ENCODE measurements at regions not wholly inside any gene's neighbourhood (a gene's known extent, or its start where the extent isn't known, plus 50 kb on each side); places are given as distances from the start of the nearest gene placed in this dataset.

DNA sequence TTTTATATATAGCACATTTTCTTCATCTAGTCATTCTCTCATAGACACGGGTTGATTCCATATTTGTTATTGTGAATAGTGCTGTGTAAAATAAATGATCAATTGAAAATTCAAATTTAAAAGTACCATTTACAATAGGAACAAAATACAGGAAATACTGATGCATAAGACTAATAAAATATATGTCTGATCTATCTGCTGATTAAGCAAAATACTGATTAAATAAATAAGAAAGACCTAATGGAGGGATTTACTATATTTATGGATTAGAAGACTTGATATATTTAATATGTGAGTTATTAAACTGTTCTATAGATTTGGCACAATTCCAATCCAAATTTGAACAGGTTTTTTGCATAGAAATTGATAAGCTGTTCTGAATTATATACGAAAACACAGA, 1044.8 kb upstream of the ADGRL2 start:
- Histone ChIP-seq H3K9me3 (peaks cover 3% of the 10 kb centered on the region), H3K4me3 (ENCODE audit: low read depth in 1 of 2, low read length in 1 of 2) (no peak overlapping the region), H3K4me1 (ENCODE audit: control insufficient read depth in 1 of 2, insufficient read depth in 1 of 2, low read depth in 1 of 2, low read length in 1 of 2) (no peaks in the 10 kb centered on the region), H3K27me3 (no peaks in the 10 kb centered on the region), H3K36me3 (no peaks in the 10 kb centered on the region), H3K27ac (no peak overlapping the region)
- TF ChIP-seq, protein P1, sequence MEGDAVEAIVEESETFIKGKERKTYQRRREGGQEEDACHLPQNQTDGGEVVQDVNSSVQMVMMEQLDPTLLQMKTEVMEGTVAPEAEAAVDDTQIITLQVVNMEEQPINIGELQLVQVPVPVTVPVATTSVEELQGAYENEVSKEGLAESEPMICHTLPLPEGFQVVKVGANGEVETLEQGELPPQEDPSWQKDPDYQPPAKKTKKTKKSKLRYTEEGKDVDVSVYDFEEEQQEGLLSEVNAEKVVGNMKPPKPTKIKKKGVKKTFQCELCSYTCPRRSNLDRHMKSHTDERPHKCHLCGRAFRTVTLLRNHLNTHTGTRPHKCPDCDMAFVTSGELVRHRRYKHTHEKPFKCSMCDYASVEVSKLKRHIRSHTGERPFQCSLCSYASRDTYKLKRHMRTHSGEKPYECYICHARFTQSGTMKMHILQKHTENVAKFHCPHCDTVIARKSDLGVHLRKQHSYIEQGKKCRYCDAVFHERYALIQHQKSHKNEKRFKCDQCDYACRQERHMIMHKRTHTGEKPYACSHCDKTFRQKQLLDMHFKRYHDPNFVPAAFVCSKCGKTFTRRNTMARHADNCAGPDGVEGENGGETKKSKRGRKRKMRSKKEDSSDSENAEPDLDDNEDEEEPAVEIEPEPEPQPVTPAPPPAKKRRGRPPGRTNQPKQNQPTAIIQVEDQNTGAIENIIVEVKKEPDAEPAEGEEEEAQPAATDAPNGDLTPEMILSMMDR (IDR thresholded peaks at IDR 0.05) = no peak

DNA sequence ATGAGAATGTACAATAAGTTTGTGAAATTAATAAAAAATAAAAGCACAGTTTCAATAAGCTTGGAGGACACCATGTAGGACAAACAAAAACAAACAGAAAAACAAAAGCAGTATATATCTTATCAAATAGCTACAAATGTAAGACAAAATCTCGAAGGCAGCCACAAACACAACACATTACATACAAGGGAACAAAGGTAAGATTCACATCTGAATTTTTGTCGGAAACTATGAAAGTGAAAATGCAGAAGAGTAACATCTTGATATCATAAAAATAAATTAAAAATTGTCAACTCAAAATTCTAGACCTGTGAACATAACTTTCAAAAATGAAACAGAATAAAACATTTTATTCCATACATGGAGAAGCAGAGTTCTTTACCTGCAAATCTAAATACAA, 1049.5 kb upstream of the ADGRL2 start:
- no peaks in the 10 kb centered on the region for H3K36me3 ChIP-seq
- TF ChIP-seq, protein P1 (IDR thresholded peaks at IDR 0.05) = no peak
- H3K4me3 ChIP-seq (ENCODE audit: low read depth in 1 of 2, low read length in 1 of 2) = no peak overlapping the region
- H3K27me3 ChIP-seq = no peaks in the 10 kb centered on the region
- H3K27ac ChIP-seq = no peak overlapping the region
- no peaks in the 10 kb centered on the region for H3K9me3 ChIP-seq
- H3K4me1 ChIP-seq (ENCODE audit: control insufficient read depth in 1 of 2, insufficient read depth in 1 of 2, low read depth in 1 of 2, low read length in 1 of 2) = no peaks in the 10 kb centered on the region

DNA sequence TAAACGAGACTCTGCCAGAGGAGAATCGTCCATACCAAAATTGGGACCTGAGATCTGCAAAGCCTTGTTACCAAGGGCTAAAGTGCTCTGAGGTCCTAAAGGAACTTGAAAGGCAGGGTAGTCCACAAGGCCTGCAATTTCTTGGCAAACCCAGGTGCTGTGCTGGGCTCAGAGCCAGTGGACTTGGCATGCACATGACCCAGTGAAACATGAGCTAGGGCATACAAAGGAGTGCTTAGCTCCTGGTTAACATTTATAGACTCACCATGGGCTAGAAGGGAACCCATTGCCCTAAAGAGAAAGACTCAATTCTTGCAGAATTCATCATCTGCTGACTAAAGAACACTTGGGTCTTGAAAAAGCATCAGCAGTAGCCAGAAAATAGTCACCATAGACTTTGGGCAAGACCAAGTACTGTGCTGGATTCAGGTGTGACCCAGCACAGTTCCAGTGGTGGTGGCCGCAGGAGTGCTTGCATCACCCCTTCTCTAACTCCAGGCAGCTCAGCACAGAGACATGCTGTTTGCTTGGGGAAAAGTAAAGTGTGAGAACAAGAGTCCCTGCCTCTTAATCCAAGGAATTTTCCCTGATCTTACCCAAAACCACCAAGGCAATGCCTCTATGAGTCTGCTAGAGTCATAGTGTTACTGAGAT, 1069.4 kb upstream of the ADGRL2 start:
- Histone ChIP-seq H3K4me1 (ENCODE audit: control insufficient read depth in 1 of 2, insufficient read depth in 1 of 2, low read depth in 1 of 2, low read length in 1 of 2) (no peaks in the 10 kb centered on the region), H3K27me3 (no peaks in the 10 kb centered on the region), H3K9me3 (no peaks in the 10 kb centered on the region), H3K36me3 (no peaks in the 10 kb centered on the region), H3K27ac (no peak overlapping the region), H3K4me3 (ENCODE audit: low read depth in 1 of 2, low read length in 1 of 2) (no peak overlapping the region)
- TF ChIP-seq, protein P1 (IDR thresholded peaks at IDR 0.05) = no peak

DNA sequence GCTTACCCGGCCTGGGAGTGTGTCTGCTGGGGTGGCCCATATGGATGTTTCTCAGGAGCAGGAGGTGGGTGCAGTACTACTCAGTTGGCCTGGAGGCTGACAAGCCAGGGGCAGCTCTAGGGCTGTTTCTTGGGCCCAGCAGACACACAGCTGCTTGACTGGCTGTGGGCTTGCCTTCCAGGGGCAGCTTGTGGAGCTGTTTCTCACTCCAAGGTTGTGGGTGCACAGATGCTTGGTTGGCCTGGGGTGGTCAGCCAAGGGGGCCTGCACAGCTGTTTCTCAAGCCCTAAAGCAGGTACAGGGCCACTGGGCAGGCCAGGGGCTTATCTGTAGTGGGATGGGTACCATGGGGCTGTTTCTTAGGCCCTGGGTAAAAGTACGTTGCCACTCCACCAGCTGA, 1078.1 kb upstream of the ADGRL2 start:
- Histone ChIP-seq H3K4me1 (ENCODE audit: control insufficient read depth in 1 of 2, insufficient read depth in 1 of 2, low read depth in 1 of 2, low read length in 1 of 2) (no peaks in the 10 kb centered on the region), H3K9me3 (peaks cover 6% of the 10 kb centered on the region), H3K27ac (no peak overlapping the region), H3K4me3 (ENCODE audit: low read depth in 1 of 2, low read length in 1 of 2) (no peak overlapping the region), H3K27me3 (no peaks in the 10 kb centered on the region), H3K36me3 (no peaks in the 10 kb centered on the region)
- TF ChIP-seq, protein P1 (IDR thresholded peaks at IDR 0.05) = no peak

DNA sequence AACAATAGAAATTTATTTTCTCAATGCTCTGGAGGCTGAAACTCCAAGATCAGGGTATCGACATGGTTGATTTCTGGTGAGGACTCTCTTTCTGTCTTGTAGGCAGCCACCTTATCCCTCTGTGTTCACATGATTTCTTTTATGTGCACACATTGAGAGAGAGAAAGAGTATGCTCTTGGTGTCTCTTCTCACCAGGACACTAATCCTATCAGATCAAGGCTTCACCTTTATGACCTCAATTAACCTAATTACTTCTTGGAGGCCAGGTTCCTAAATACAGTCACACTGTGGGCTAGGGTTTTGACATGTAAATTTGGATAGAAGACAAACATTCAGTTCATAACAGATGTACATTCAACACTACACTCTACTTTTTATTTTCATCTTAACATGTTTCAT, 1094.2 kb upstream of the ADGRL2 start:
- Histone ChIP-seq H3K27me3 (no peaks in the 10 kb centered on the region), H3K27ac (no peak overlapping the region), H3K4me3 (ENCODE audit: low read depth in 1 of 2, low read length in 1 of 2) (no peak overlapping the region), H3K36me3 (no peaks in the 10 kb centered on the region), H3K9me3 (no peaks in the 10 kb centered on the region), H3K4me1 (ENCODE audit: control insufficient read depth in 1 of 2, insufficient read depth in 1 of 2, low read depth in 1 of 2, low read length in 1 of 2) (no peaks in the 10 kb centered on the region)
- TF ChIP-seq, protein P1 (IDR thresholded peaks at IDR 0.05) = no peak

Measured in neutrophil (primary cell).